Islet precursor cell (in vitro differentiated cells): ENCODE measurements at regions not wholly inside any gene's neighbourhood (a gene's known extent, or its start where the extent isn't known, plus 50 kb on each side); places are given as distances from the start of the nearest gene placed in this dataset.
"Not testable (repeated sequence)": the region's sequence is repeated elsewhere in the genome, so short reads cannot be mapped to it uniquely, and the experiment has no call there.

Source experiments
- DNase-seq: peaks from one replicate; pipeline ENCODE4 v3.0.0-alpha.2; 2018

DNA sequence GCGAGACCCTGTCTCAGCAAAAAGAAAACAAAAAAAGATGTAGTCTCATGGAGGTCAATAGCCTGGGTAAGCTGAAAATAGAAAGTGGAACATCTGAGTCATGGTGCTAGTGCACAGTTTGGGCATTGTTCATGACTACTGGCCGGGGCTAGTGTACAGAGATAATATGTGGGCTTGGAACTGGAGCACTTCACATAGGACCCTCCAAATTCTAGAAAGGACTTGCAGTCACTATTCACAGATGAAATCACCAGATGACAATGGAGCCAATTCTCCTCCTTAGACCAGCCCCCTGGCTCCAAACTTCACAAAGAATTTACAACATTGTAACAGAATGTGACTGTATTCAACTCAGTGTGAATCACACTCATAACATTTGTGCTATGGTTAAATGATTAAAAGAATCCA is 367.8 kb upstream of the SLC7A11 start:
- peak; percentile 52 for DNase-seq

DNA sequence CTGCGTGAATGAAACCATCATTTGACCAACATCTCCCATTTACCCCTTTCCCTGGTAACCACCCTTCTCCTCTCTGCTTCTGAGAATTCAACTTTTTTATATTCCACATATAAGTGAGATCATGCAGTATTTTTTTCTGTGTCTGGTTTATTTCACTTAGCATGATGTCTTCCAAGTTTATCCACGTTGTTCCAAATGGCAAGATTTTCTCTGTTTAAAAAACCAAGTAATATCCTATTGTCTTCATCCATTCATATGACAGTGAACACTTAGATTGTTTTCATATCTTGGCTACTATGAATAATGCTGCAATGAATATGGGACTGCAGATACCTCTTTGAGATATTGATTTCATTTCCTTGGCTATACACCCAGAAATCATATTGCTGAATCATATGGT is 362.4 kb upstream of the SLC7A11 start:
- no peak for DNase-seq

DNA sequence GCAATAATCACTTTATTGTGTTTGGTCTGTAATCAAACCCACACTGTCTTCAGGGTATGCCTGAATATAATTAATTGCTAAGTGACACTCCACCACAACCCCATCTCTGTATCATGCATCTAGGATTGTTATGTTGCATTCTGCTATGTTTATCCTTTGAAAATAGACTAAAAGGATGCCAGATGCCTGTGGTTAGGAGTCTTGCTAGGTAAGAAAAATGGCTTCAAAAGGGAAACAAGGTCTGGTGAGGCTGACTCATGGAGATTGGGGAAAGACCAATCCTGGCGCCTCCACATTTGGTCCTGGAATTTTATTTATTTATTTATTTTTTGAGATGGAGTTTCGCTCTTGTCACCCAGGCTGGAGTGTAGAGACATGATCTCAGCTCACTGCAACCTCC is 360.5 kb upstream of the SLC7A11 start:
- DNase-seq, result no peak

- no peak for DNase-seq
These were observed 357.8 kb upstream of the SLC7A11 start for GRCh38 chr4:138599965-138600364.

DNA sequence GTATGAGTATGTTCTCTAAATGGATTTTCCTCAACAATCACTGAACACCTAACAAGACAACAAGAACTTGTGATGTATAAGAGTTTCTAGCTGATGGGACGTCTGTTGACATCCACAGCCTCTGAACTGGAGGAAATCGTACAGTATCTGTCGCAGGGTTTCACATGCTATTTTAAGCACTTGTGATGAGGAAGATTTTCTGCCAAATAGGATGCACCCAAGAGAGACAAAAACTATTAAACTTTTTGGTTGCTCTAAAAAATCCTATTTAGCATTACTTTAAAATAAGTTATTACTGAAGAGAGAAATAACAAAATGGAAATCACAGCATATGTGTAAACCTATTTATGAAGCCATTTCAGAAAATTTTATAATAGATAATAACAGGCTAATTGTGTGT is 356.1 kb upstream of the SLC7A11 start:
- no peak for DNase-seq

GRCh38 chr4:138596896-138597295 is 354.7 kb upstream of the SLC7A11 start:
- no peak for DNase-seq

DNA sequence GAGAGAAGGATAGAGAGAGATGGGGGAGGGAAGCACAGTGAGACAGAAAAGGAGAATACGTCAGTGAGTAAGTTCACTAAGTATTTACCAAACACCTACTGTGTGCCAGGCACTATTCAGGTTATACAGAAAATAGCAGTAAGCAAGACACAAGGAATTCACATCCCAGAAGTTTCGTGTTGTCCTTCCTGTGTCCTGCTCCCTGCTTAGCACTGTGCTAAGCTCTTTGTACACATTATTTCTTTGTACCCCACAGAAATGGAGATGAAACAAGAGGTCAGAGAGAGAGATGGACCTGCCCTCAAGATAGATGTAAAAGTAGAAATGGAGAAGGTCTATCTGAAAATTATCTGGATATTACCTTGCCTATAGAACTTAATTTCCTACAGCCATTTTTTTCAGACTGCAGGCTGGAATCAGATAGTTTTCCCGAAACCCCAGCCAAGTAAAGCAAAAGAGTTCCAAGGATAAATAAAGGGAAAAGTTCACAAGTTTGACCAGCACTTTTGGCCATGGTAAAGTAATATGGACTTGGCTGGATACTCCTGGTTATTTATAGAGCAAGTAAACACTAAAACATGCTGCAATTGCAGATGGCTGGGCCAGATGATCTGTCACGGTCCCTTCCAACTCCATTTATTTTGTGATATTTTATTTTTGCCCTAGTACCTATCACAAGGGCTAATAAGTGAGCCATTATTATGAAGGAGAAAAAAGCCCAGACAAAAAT is 353.7 kb upstream of the SLC7A11 start:
- DNase-seq, result no peak

GRCh38 chr4:138595171-138595570 is 353.0 kb upstream of the SLC7A11 start:
- DNase-seq, result no peak

- no peak for DNase-seq
These were observed 350.6 kb upstream of the SLC7A11 start for GRCh38 chr4:138592796-138593195.

DNA sequence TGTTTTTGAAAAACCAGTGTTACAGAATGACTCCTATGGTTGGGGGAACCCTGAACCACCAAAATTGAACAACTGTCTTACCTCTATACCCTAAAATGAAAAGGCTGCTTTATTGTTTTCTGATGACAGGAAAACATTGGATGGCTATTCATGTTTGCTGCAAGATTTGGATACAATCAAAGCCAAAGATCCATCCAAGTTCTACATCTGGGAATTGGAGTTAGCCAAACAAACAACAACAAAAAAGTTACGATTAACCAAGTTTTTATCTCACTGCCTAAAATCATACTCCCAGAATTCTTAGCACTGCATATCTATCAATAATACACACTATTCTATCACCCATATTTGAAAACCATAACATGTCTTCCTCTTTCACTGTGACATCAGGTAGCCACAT is 349.7 kb upstream of the SLC7A11 start:
- no peak for DNase-seq

GRCh38 chr4:138588501-138588900 is 346.4 kb upstream of the SLC7A11 start:
- DNase-seq, result no peak

DNA sequence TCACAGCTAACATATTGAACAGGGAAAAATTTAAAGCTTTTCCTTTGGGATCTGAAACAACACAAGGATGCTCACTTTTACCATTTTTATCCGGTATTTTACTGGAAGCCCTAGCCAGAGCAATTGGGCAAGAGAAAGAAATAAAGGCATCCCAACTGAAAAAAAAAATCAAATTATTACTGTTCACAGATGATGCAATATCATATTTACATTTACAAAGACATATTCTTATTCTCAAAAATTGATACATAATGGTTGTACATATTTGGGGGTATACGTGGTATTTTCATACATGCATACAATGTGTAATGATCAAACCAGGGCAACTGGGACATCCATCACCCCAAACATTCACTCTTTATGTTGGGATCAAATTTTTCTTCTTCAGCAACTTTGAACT is 337.0 kb upstream of the SLC7A11 start:
- DNase-seq, result no peak

- DNase-seq, result not testable (repeated sequence)
These were observed 335.7 kb upstream of the SLC7A11 start for GRCh38 chr4:138577826-138578225.

- DNase-seq, result no peak
These were observed 335.0 kb upstream of the SLC7A11 start for GRCh38 chr4:138577145-138577544.

GRCh38 chr4:138576684-138577083 is 334.5 kb upstream of the SLC7A11 start:
- no peak for DNase-seq

DNA sequence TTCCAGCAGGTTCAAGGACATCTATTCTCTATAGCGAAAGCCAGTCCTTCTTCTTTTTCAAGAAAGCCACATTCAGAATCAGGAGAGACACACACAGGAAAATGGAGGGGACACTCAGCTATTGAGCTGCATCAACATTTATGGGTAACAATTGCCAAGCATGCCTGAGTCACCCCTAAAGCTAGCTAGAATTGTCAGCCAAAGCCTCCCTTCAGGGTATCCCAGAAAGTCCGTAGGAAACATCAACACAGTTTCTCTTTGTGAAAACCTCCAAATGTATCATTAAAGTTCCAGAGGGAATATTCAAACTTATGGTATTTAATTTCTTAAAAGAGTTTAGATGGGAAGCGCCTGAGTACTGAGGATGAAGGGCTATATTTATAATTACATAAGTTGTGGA is 331.1 kb upstream of the SLC7A11 start:
- DNase-seq, result no peak

DNA sequence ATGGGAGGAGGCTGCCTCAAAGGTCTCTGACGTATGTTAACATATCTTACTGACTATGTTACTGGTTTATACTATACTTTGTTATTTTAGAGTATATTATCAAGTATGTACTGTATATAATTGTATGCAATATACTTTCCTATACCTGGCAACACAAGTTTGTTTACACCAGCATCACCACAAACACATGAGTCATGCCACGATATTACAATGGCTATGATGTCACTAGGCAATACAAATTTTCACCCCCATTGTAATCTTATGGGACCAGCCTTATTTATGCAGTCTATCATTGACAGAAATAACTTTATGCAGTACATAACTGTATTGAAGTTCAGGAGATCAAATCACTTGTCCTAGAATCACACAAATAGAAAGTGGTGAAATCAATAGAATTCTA is 329.9 kb upstream of the SLC7A11 start:
- DNase-seq, result no peak

DNA sequence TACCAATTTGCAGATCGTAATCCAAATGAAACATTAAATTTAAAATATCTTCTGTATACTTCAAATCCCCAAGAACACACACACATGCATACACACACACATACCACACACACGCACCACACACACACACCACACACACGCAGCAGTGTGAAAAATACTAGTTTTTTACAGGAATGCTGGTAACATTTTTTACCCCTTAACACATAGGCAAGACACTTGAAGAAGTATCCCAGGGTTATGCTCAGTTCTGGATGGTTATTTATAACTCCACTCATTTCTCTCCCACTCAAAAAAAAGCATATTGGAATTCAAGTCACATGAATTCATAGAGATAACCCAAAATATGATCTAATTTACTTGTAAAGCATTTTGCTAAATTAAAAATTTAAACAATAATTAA is 325.5 kb upstream of the SLC7A11 start:
- no peak for DNase-seq

DNA sequence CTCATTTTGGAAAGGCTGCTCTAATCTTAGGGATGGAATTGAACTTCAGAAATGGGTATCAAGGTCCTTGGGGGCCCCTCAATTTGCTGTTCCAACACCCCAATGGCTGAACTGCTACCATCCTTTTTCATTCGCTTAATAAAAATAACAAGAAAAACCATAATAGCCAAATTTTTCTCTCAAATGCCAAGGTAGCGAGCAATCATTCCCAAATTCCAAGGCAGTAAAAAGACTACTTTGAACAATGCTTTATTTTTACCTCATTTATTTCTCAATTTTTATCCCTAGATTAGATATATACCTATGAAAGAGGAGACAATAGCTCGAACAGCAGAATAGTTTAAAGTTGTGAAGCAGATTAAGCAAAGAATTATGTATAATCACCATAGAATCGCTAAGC is 323.4 kb upstream of the SLC7A11 start:
- no peak for DNase-seq

GRCh38 chr4:138562544-138562991 is 320.4 kb upstream of the SLC7A11 start:
- no peak for DNase-seq

GRCh38 chr4:138561906-138562305 is 319.8 kb upstream of the SLC7A11 start:
- DNase-seq, result no peak

DNA sequence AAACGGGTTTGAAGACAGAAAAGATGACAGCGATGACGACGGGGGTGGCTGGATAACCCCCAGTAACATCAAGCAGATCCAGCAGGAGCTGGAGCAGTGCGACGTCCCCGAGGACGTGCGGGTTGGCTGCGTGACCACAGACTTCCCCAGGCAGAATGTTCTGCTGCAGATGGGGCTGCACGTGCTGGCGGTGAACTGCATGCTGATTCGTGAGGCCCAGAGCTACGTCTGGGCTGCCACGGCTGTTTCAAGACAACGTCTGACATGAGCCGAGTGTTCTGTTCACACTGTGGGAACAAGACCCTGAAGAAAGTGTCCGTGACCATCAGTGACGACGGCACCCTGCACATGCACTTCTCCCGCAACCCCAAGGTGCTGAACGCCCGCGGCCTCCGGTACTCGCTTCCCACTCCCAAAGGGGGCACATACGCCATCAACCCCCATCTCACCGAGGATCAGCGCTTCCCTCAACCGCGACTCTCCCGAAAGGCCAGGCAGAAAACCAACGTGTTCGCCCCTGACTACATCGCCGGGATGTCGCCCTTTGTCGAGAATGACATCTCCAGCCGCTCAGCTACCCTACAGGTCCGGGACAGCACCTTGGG is 319.2 kb upstream of the SLC7A11 start:
- no peak for DNase-seq

DNA sequence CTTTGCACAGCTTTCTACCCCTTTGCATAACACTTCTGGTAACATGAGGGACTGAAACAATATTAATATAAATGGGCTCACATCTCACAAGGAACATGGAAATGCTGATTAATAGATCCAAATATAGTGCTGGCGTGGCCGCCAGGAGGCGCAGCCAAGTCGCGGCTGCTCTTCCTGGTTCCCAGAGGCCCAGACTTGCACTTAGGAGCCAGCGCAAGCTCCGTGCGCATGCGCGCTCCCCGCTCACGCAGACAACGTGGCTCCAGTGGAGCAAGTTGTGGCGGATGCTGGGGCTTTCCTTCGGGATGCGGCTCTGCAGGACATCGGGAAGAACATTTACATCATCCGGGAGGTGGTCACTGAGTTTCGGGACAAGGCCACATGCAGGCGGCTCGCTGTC is 318.3 kb upstream of the SLC7A11 start:
- peak; percentile 54 for DNase-seq

- DNase-seq, result no peak
These were observed 316.7 kb upstream of the SLC7A11 start for GRCh38 chr4:138558886-138559285.

GRCh38 chr4:138555584-138555983 is 313.4 kb upstream of the SLC7A11 start:
- DNase-seq, result peak; percentile 48
